Neuron (in vitro differentiated cells): ENCODE measurements at regions not wholly inside any gene's neighbourhood (a gene's known extent, or its start where the extent isn't known, plus 50 kb on each side); places are given as distances from the start of the nearest gene placed in this dataset.

Experiments used
- H2AFZ ChIP-seq: one replicate; pipeline ENCODE4 v1.6.1; 2013; ENCODE audit warnings: low read depth, mild to moderate bottlenecking, inconsistent platforms, low read length, moderate library complexity
- H3K27me3 ChIP-seq: one replicate; pipeline ENCODE4 v1.6.1; 2013; ENCODE audit warnings: low read length; ENCODE audit not compliant: insufficient read depth
- H3K36me3 ChIP-seq: one replicate; pipeline ENCODE4 v1.6.1; 2013; ENCODE audit warnings: low read length; ENCODE audit not compliant: insufficient read depth
- H3K4me1 ChIP-seq: one replicate; pipeline ENCODE4 v1.6.1; 2013; ENCODE audit warnings: low read length; ENCODE audit not compliant: insufficient read depth
- H3K4me3 ChIP-seq: 2 replicates; pipeline ENCODE4 v1.5.1; 2013; ENCODE audit warnings: mild to moderate bottlenecking, low read length, moderate library complexity
- H3K9me3 ChIP-seq: one replicate; pipeline ENCODE4 v1.6.1; 2013; ENCODE audit warnings: low read length

DNA sequence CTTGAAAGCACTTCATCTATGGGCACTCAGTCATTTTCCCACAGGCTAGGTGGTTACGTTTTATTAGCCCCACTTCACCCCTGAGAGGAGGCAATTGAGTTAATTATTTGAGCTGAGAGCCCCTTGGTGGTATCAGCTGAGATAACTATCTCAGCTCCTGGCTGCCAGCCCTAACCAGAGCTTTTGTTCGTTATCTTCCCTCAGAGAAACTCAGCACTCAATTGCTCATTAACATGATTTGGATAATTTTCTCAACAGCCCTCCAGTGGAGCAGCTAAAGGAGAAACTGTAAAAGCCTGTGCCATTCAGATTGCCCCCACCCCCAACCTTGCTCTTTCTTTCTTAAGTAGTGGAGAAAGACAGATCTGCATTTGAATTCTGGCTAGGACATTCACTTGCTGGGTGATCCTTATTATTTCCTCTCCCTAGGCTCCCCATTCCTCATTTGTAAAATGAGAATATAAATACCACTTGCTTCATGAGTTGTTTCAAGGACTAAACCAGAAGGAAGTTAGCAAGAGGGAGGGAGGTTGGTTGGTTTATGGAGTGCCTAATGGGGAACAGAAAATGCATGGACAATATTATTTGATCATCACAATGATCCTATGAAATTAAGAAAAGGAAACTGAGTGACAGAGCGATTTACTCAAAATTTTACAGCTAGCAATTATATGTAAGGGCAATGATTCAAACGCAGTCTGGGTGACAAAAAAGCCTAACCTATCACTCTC lies 218.7 kb upstream of the FGGY start:
- Histone ChIP-seq H3K9me3 (no peaks in the 10 kb centered on the region), H3K4me3 (no peak overlapping the region), H3K4me1 (peaks cover 30% of the 10 kb centered on the region), H2AFZ (no peak overlapping the region), H3K36me3 (no peaks in the 10 kb centered on the region), H3K27me3 (no peaks in the 10 kb centered on the region)

DNA sequence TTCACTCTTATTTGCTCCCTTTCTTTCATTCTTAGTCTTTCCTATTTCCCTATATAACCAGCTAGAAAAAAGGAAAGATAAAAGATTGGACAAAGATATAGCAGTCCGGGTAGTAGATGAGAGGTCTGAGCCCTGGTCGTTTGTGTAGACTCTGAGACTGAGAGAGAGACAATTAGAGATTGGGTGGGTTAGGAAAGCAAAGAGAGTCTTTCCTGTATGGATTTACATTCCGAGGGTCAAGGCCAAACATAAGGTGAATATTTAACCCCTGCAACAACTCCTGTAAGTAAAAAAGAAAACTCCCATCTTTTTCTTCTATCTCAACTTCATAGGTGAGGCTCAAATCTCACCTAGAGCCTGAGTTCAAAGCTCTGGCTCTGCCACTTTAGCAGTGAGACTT lies 218.0 kb upstream of the FGGY start:
- Histone ChIP-seq H3K4me3 (no peak overlapping the region), H2AFZ (no peak overlapping the region), H3K27me3 (no peaks in the 10 kb centered on the region), H3K9me3 (no peaks in the 10 kb centered on the region), H3K36me3 (no peaks in the 10 kb centered on the region), H3K4me1 (peaks cover 32% of the 10 kb centered on the region)

DNA sequence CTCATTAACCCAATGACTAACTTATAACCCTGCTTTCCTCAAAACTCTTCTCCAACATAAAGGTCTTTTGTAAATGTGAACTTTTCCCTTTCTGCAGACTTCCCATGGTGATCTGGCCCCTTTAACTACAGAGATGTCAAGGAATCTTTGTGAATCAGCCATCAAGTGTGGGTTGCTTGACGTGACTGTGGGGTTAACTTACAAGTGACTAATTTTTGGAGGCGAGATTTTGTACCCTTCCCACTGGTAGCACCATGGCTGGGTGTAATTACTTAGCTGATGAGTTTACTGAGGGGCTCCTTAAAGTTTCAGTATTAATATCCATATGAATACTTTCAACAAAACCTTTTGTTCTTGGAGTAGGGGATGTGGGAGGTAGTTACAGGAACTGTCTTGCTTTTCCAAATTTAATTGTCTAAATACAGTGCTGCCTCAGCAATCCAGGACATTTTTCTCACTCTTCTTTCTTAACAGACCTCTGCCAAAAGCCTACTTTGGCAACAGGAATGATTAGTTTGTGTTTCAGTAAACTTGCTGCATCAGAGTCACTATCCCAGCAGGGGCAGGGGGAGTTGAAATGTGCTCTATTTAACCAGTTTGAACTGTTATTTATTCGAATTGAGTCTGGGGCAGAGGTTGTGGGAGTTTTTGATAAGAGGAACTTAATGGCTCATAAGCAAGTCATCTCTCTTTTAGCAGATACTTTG lies 217.3 kb upstream of the FGGY start:
- Histone ChIP-seq H3K36me3 (no peaks in the 10 kb centered on the region), H3K27me3 (no peaks in the 10 kb centered on the region), H3K9me3 (no peaks in the 10 kb centered on the region), H3K4me1 (peaks cover 36% of the 10 kb centered on the region), H2AFZ (no peak overlapping the region), H3K4me3 (no peak overlapping the region)

DNA sequence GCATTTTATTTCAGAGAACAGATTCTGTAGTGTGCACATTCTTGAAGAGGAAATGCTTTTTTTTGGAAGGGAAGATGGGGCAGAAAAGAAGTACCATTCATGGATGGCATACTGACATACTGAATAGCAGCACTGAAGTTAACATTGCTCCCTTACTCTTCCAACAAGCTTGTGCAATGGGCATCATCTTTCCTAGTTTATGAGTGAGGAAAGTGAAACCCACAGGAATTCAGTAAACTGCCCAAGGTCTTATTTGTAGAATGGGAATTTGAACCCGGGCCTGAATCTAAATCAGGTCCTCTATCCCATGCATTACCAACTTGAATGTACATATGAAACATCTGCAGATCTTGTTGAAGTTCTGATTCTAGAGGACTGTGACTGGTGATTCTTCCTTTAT lies 215.7 kb upstream of the FGGY start:
- H3K4me3 ChIP-seq: no peak overlapping the region
- H3K36me3 ChIP-seq: no peaks in the 10 kb centered on the region
- no peak overlapping the region for H2AFZ ChIP-seq
- peaks cover 36% of the 10 kb centered on the region for H3K4me1 ChIP-seq
- H3K9me3 ChIP-seq: no peaks in the 10 kb centered on the region
- no peaks in the 10 kb centered on the region for H3K27me3 ChIP-seq

DNA sequence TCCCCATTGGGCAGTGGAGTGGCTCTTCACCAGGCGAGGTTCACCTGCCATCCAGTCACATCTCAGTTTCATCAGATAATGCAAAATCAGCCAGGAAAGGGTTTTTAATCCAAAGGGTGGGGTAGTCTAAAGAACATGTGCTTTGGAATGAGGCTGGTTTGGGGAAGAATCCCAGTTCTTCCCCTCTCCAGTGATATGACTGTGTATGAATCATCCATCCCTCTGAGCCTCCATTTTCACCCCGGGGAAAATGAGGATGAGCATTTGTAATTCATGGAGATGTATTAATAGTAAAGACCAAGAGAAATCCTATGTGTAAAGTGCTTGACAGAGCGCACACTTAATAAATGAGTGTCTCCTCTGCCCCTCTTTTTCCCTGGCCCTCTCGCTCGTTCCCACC lies 215.1 kb upstream of the FGGY start:
- H3K36me3 ChIP-seq: no peaks in the 10 kb centered on the region
- peaks cover 36% of the 10 kb centered on the region for H3K4me1 ChIP-seq

DNA sequence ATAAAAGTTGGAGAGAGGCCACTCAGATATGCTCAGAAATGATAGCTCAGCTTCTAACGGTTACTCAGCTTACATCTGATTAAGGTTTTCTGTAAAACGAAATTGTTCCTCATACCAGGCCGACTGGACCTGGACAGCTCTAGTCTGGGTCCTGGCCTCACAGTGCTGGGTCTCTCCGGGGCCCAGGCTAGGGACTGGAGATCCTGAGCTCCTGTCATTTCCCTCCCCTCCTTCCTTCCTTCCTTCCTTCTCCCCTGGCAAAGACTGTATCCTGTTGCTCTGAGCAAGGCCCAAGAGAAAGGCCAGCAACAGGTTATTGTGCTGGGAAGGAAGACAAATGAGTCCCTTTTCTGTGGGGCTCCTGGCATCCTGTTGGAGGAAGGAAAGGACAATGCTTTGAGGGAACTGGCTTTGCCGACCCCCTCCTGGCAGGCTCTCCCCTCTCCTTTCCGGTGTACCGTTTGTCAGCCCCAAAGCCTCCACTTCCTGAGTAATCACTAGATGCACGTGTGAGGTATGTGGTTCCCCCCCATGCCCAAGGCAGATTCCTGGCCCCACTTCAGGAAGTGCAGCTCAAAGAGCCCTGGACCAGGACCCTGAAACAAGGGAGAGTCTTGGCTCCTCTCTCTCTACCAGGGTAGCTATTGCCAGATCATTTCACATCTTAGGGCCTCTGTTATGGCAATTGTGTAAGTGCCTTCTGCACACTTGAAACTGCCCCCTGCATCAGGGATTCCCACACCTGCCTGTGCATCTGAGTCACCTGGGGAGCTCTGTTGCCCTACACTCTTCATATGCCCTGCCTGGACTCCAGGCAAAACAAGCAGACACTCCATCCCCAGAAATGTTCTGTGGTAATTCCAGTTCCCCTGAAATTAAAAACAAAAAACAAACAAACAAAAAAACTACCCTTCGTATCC lies 212.7 kb upstream of the FGGY start:
- H2AFZ ChIP-seq: no peak overlapping the region
- peaks cover 16% of the 10 kb centered on the region for H3K4me1 ChIP-seq
- H3K9me3 ChIP-seq: no peaks in the 10 kb centered on the region
- no peaks in the 10 kb centered on the region for H3K27me3 ChIP-seq
- no peak overlapping the region for H3K4me3 ChIP-seq
- no peaks in the 10 kb centered on the region for H3K36me3 ChIP-seq

More for the DNA sequence above, 215.1 kb upstream of the FGGY start:
- Histone ChIP-seq H3K9me3 (no peaks in the 10 kb centered on the region), H3K4me3 (no peak overlapping the region), H2AFZ (no peak overlapping the region), H3K27me3 (no peaks in the 10 kb centered on the region)

DNA sequence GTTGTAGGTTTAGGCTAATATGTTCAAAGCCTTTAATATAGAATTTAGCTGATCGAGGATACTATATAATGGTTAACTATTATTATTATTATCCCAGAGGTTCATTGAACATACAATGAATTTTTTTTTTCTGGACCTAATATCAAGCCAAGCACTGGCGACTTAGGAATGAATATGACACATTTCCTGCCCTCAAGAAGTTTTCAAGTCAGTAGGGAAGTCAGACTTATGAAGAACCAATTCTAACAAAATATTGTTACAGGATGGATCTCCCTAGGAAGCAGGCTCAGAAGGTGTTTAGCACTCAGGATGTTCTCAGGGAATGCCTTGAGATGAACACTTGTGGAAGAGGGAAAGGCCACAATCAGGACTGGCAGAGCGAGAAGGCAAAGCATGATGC lies 211.8 kb upstream of the FGGY start:
- Histone ChIP-seq H3K9me3 (no peaks in the 10 kb centered on the region), H3K27me3 (no peaks in the 10 kb centered on the region), H2AFZ (no peak overlapping the region), H3K36me3 (no peaks in the 10 kb centered on the region), H3K4me1 (peaks cover 7% of the 10 kb centered on the region), H3K4me3 (no peak overlapping the region)

DNA sequence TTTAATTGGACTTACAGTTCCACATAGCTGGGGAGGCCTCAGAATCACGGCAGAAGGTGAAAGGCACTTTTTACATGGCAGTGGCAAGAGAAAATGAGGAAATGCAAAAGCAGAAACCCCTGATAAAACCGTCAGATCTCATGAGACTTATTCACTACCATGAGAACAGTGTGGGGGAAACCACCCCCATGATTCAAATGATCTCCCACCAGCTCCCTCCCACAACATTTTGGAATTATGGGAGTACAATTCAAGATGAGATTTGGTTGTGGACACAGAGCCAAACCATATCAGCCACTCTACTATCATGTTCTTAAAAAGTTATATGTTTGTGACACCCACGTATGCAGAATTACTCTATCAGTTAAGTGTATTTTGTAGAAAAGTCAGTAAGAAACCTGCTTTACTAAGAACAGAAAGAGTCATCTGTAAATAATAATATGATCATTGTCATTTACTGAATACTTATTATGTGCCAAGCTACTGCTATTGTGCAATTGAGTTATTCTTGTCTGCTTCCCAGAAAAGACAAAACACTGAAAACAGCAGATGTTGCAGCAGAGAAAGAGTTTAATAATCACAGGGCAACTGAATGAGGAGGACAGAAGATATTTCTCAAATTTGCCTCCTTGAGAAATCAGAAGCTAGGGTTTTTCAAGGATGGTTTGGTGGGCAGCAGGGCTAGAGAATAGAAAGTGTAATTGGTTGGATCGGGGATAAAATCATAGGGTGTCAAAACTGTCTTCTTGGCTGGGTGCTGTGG lies 207.7 kb upstream of the FGGY start:
- Histone ChIP-seq H3K9me3 (no peaks in the 10 kb centered on the region), H2AFZ (no peak overlapping the region), H3K36me3 (no peaks in the 10 kb centered on the region), H3K4me3 (no peak overlapping the region), H3K4me1 (peaks cover under 1% of the 10 kb centered on the region), H3K27me3 (no peaks in the 10 kb centered on the region)

DNA sequence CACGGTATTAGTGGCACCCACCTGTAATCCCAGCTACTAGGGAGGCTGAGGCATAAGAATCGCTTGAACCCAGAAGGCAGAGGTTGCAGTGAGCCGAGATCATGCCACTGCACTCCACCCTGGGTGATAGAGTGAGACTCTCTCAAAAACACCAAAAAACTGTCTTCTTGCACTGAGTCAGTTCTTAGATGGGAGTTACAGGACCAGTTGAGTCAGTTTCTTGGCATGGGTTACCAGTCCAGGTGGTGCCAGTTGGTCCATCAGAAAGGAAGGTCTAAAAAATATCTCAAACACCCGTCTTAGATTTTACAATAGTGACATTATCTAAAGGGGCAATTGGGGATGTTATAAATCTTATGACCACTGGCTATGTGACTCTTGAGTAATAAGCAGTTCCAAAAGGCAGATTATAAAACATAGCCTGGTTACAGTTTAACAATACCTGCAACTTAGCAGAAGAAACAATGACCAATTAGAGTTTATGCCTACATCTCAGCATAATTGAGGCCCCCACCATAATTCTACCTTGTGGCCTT lies 206.9 kb upstream of the FGGY start:
- H3K27me3 ChIP-seq: no peaks in the 10 kb centered on the region

DNA sequence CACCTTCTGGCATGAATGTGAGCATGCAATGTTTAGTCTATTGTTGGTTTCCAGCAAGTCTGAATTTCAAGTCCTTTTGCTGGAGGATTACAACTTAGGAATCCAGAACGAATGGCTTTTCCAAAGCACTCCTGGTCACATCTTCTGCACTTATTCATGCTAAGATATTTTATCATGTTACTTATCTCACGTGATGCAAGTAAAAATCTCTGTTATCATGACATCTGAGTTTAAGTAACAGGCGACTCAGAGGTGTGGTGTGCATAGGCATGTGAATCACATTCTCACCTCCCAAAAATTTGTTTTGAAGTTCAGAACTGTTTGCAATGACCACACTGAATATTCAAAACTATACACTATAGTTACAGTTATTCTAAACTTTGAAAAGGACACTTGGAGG lies 204.8 kb upstream of the FGGY start:
- Histone ChIP-seq H3K27me3 (no peaks in the 10 kb centered on the region), H3K4me3 (no peak overlapping the region), H3K9me3 (no peaks in the 10 kb centered on the region), H3K36me3 (no peaks in the 10 kb centered on the region), H2AFZ (no peak overlapping the region), H3K4me1 (no peaks in the 10 kb centered on the region)

More for the DNA sequence above, 206.9 kb upstream of the FGGY start:
- Histone ChIP-seq H3K36me3 (no peaks in the 10 kb centered on the region), H3K4me1 (no peaks in the 10 kb centered on the region), H3K4me3 (no peak overlapping the region), H3K9me3 (no peaks in the 10 kb centered on the region), H2AFZ (no peak overlapping the region)

DNA sequence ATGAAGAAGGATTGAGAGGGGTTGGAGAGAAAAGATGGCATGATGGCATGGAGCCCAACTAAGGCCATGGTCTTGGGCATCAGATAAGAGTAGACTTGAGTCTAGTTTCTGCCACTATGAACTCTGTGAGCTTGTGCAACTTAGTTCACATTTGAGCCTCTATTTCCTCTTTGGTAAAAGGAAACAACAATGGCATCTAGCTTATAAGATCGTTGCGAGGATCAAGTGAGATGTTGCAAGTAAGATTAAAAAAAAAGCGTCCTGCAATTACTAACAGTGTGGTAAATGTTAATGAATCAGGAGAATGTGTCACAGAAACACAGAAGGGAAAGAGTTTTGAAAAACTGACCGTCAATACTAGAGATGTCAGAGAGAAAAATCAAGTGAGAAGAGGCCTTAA lies 202.9 kb upstream of the FGGY start:
- no peaks in the 10 kb centered on the region for H3K4me1 ChIP-seq

DNA sequence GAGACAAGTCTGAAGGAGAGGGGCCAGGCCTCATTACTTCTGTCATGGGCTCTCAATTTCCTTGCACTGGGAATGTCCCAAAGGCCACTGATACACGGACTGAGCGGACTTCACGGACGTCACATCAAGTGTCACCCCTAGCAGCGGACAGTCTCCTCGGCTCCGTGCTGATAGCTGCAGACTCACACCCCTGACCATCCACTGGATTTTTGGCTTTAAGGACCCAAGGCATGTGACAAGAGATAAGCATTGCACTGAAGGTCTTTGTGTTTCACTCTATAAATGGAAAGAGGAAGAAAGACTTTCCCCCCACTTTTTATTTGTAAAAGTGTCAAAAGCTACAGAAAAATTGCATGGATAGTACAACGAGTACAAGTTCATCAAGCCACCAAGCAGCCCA lies 200.4 kb upstream of the FGGY start:
- Histone ChIP-seq H3K27me3 (no peaks in the 10 kb centered on the region), H3K36me3 (no peaks in the 10 kb centered on the region), H3K9me3 (no peaks in the 10 kb centered on the region), H3K4me3 (no peak overlapping the region), H3K4me1 (no peaks in the 10 kb centered on the region), H2AFZ (no peak overlapping the region)

More for the DNA sequence above, 202.9 kb upstream of the FGGY start:
- no peak overlapping the region for H2AFZ ChIP-seq
- no peak overlapping the region for H3K4me3 ChIP-seq
- H3K9me3 ChIP-seq: no peaks in the 10 kb centered on the region
- no peaks in the 10 kb centered on the region for H3K27me3 ChIP-seq
- H3K36me3 ChIP-seq: no peaks in the 10 kb centered on the region
